Breast epithelium (tissue), 4 donors: ENCODE measurements at regions not wholly inside any gene's neighbourhood (a gene's known extent, or its start where the extent isn't known, plus 50 kb on each side); places are given as distances from the start of the nearest gene placed in this dataset.

Experiments
- DNase-seq, 2 donors: peaks; one replicate each; pipeline ENCODE4 v3.0.0-alpha.2; 2019; ENCODE audit warnings: low spot score in 2 of 2
- H3K27ac ChIP-seq, 2 donors: fragments of 200-600 bp; sonication (generic) in 1 of 2; one replicate each; pipeline ENCODE4 v1.5.1; 2016 to 2019; ENCODE audit warnings: mild to moderate bottlenecking in 1 of 2
- H3K27me3 ChIP-seq, 2 donors: fragments of 200-600 bp; sonication (generic) in 1 of 2; one replicate each; pipeline versions ENCODE4 v1.5.1 to v1.6.0; 2017 to 2019; ENCODE audit warnings: control low read depth in 1 of 2, mild to moderate bottlenecking in 1 of 2
- H3K36me3 ChIP-seq: fragments of 200-600 bp; one replicate; pipeline ENCODE4 v1.5.1; 2019
- H3K4me1 ChIP-seq, 2 donors: fragments of 200-600 bp; sonication (generic); one replicate each; pipeline ENCODE4 v1.5.1; 2016 to 2019; ENCODE audit warnings: control low read depth in 1 of 2
- H3K4me3 ChIP-seq, 3 donors: fragments of 200-600 bp; sonication (generic); 1 replicate in 2 of 3; 2 replicates in 1 of 3; pipeline ENCODE4 v1.5.1; 2016 to 2019; ENCODE audit warnings: mild to moderate bottlenecking in 3 of 3, moderate library complexity in 2 of 3
- H3K9me3 ChIP-seq, 2 donors: fragments of 200-600 bp; sonication (generic) in 1 of 2; one replicate each; pipeline ENCODE4 v1.5.1; 2016 to 2019; ENCODE audit warnings: control low read depth in 1 of 2
- CTCF ChIP-seq, 3 donors: fragments of 450-650 bp; IDR thresholded peaks; one replicate each; pipeline ENCODE4 v1.5.1; 2016 to 2017; ENCODE audit warnings: antibody characterized with exemption in 3 of 3, mild to moderate bottlenecking in 3 of 3, moderate library complexity in 3 of 3
- POLR2A ChIP-seq: fragments of 450-650 bp; IDR thresholded peaks from one replicate; pipeline ENCODE4 v1.6.1; 2016; ENCODE audit warnings: antibody characterized with exemption, mild to moderate bottlenecking, moderate library complexity
- POLR2AphosphoS5 ChIP-seq, 3 donors: sonication (generic); formaldehyde crosslinking; IDR thresholded peaks; one replicate each; pipeline ENCODE4 v1.6.1; 2017; ENCODE audit warnings: antibody characterized with exemption in 3 of 3
- intact Hi-C: fragments of 100-400 bp; cut with DNase I; formaldehyde crosslinking; loops from one replicate; pipeline ENCODE4 v1.15.1; 2023; ENCODE audit warnings: low total_unique reads

DNA sequence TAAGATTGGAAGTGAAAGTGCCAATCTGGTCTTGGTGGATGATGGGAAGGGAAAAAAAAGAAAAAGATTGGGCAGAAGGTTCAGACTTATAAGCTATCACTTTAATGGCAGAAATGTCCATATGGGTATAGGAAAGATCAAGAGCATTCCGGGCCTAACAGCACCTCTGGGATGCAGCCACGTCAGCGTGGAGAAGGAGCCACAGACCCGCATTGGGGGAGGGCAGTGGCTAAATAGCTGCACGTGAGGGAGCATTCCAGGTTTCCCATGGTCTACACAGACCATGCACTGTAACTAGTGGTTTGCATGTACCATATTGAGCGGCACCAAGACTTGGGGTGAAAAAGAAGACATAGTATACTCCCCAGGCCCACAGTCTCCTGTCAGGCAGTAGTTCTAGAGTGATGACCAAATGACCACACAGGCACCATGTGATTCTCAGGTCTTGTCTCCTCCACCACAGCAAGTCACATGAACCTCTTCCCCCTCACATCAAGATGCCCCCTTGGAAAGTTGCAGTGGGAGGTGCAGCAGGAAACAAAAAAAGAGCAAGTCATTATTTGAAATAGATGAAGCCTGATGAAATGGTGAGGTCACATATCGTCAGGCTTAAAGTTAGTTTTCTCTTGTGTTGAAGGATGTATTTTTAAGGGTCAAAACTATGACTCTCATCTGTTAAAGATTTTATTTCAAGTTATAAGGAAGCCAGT, 94.4 kb upstream of the TNFAIP3 start:
- H3K27ac ChIP-seq: no peak overlapping the region
- H3K36me3 ChIP-seq: no peaks in the 10 kb centered on the region
- H3K4me1 ChIP-seq: no peaks in the 10 kb centered on the region
- no peak for TF ChIP-seq POLR2AphosphoS5 (IDR thresholded peaks at IDR 0.05)
- no peak for TF ChIP-seq CTCF (IDR thresholded peaks at IDR 0.05)
- no peak for TF ChIP-seq POLR2A
- H3K4me3 ChIP-seq: no peak overlapping the region
- intact Hi-C loops: no loop called here
- H3K27me3 ChIP-seq: no peaks in the 10 kb centered on the region
- DNase-seq: no peak
- H3K9me3 ChIP-seq: no peaks in the 10 kb centered on the region

- Histone ChIP-seq H3K4me3 (no peak overlapping the region), H3K4me1 (no peaks in the 10 kb centered on the region), H3K9me3 (no peaks in the 10 kb centered on the region), H3K36me3 (no peaks in the 10 kb centered on the region), H3K27me3 (no peaks in the 10 kb centered on the region), H3K27ac (no peak overlapping the region)
- TF ChIP-seq POLR2A (no peak), POLR2AphosphoS5 (IDR thresholded peaks at IDR 0.05) (no peak), CTCF (IDR thresholded peaks at IDR 0.05) (no peak)
- no peak for DNase-seq
- intact Hi-C loops: no loop called here
Observed at GRCh38 chr6:137775227-137775626, 91.8 kb upstream of the TNFAIP3 start.

DNA sequence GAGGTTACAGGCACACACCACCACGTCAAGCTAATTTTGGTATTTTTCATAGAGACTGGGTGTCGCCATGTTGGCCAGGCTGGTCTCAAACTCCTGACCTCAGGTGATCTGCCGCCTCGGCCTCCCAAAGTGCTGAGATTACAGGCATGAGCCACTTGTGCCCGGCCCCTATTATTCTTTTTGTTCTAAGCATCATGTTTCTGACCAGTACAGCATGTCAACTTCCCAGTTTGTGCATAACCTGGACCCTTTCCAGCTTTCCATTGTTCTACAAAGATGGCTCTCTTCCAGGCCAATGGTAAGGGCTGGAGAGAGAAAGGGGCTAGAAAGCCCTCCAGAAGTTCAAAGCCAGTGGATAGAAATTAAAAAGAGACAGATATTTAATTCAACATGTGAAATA, 91.3 kb upstream of the TNFAIP3 start:
- Histone ChIP-seq H3K27ac (no peak overlapping the region), H3K36me3 (no peaks in the 10 kb centered on the region), H3K27me3 (no peaks in the 10 kb centered on the region), H3K4me1 (no peaks in the 10 kb centered on the region), H3K4me3 (no peak overlapping the region), H3K9me3 (no peaks in the 10 kb centered on the region)
- TF ChIP-seq CTCF (IDR thresholded peaks at IDR 0.05): no peak
- TF ChIP-seq POLR2A: no peak
- TF ChIP-seq POLR2AphosphoS5 (IDR thresholded peaks at IDR 0.05): no peak
- intact Hi-C loops: no loop called here
- DNase-seq: no peak

DNA sequence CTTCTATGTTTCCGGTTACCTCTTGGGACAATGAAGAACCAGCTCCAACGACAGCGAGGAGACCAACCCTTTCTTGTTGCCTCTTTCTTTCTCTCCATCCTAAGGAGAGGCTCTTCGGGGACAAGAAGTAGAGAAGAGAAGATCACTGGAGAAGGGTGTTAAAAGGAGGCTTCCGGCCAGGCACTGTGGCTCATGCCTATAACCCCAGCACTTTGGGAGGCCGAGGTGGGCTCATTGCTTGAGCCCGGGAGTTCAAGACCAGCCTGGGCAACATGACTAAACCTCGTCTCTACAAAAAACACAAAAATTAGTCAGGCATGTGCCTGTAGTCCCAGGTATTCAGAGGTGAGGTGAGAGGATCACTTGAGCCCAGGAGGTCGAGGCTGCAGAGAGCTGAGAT, 90.8 kb upstream of the TNFAIP3 start:
- intact Hi-C loops: no loop called here
- no peak for TF ChIP-seq POLR2AphosphoS5 (IDR thresholded peaks at IDR 0.05)
- H3K27ac ChIP-seq: no peak overlapping the region
- no peaks in the 10 kb centered on the region for H3K9me3 ChIP-seq
- H3K27me3 ChIP-seq: no peaks in the 10 kb centered on the region
- no peaks in the 10 kb centered on the region for H3K36me3 ChIP-seq
- no peak for DNase-seq
- no peak overlapping the region for H3K4me3 ChIP-seq
- H3K4me1 ChIP-seq: no peaks in the 10 kb centered on the region

DNA sequence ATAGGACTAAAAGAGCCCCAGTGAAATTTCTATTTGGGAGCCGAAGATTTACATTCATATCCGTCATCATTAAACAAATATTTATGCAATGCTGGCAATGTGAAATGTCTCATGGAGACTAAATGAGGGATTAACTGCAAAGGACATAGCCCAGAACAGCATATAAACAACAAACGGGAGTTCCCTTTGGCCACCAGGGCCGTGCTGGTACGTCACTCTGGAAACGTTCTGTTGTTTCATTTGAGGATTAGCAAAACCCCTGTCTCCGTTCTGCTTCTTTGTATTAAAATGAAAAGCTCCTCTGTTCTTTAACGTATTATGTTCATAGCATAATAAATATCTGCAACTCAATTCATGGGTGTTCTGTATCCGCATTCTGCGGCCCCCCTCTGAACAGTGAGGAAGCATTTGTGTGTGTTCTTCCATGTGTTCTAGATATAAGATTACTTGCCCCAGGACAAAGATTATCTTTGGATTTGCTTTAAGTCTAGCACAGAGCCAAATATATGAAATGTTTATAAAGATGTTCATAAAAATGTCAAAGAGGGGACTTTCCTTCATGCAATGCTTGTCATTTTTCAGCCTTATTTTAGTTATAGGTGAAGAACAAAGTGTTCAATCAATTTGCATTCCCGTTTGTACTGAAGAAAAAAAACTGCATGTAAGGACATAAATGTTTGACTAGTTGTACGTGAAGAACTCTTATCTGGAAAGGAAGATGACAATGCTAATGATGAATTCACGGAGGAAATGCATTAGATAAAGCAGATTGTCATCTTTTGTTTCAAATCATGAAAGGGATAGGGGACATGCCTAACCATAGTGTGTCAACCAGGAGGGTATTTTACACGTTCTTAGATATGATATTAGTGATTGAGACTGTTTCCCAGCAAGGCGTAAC, 90.0 kb upstream of the TNFAIP3 start:
- H3K4me3 ChIP-seq: no peak overlapping the region
- H3K36me3 ChIP-seq: no peaks in the 10 kb centered on the region
- intact Hi-C loops: no loop called here
- DNase-seq: no peak
- no peaks in the 10 kb centered on the region for H3K4me1 ChIP-seq
- H3K9me3 ChIP-seq: no peaks in the 10 kb centered on the region
- no peak for TF ChIP-seq POLR2AphosphoS5 (IDR thresholded peaks at IDR 0.05)
- no peak for TF ChIP-seq POLR2A
- TF ChIP-seq CTCF (IDR thresholded peaks at IDR 0.05): no peak
- H3K27ac ChIP-seq: no peak overlapping the region
- no peaks in the 10 kb centered on the region for H3K27me3 ChIP-seq
